ENCODE measurements at regions not wholly inside any gene's neighbourhood (a gene's known extent, or its start where the extent isn't known, plus 50 kb on each side); places are given as distances from the start of the nearest gene placed in this dataset.

GRCh38 chr20:63085151-63085861, 78.5 kb upstream of the BHLHE23 start:
- Histone ChIP-seq H3K9me3 (peaks cover 0 to 7% (median under 1%) of the 10 kb centered on the region in 4 donors), H3K27ac (replicated peaks in 1 of 4) (no peak overlapping the region), H3K36me3 (no peaks in the 10 kb centered on the region), H3K27me3 (peaks cover 0 to 97% (median 0%) of the 10 kb centered on the region in 4 donors), H3K4me3 (no peak overlapping the region), H3K4me1 (no peaks in the 10 kb centered on the region)
- DNase-seq (ENCODE audit: extremely low spot score) = no peak
- TF ChIP-seq EP300 (IDR thresholded peaks at IDR 0.05) (no peak), CTCF (IDR thresholded peaks at IDR 0.05) (no peak), POLR2AphosphoS5 (IDR thresholded peaks at IDR 0.05) (no peak), POLR2A (IDR thresholded peaks at IDR 0.05; ENCODE audit: low read depth) (no peak)
- whole genome bisulfite sequencing = 52% methylated on average over 29 of the region's 34 CpGs
- intact Hi-C loops (cut with DNase I) = no loop called here

GRCh38 chr20:63084563-63084927, 77.8 kb upstream of the BHLHE23 start:
- H3K27me3 ChIP-seq = peaks cover 0 to 97% (median 0%) of the 10 kb centered on the region in 4 donors
- WGBS = 60% methylated on average over 15 of the region's 15 CpGs
- no peak overlapping the region for H3K27ac ChIP-seq (replicated peaks in 1 of 4)
- DNase-seq (ENCODE audit: extremely low spot score) = no peak
- H3K36me3 ChIP-seq = no peaks in the 10 kb centered on the region
- H3K4me1 ChIP-seq = no peaks in the 10 kb centered on the region
- H3K9me3 ChIP-seq = peaks cover 0 to 15% (median 4%) of the 10 kb centered on the region in 4 donors
- H3K4me3 ChIP-seq = no peak overlapping the region
- no peak for TF ChIP-seq POLR2A (IDR thresholded peaks at IDR 0.05; ENCODE audit: low read depth)
- TF ChIP-seq EP300 (IDR thresholded peaks at IDR 0.05) = no peak
- TF ChIP-seq POLR2AphosphoS5 (IDR thresholded peaks at IDR 0.05) = no peak
- no peak for TF ChIP-seq CTCF (IDR thresholded peaks at IDR 0.05)
- intact Hi-C loops (cut with DNase I) = no loop called here

GRCh38 chr20:63083831-63084562, 77.2 kb upstream of the BHLHE23 start:
- TF ChIP-seq EP300 (IDR thresholded peaks at IDR 0.05) (no peak), CTCF (IDR thresholded peaks at IDR 0.05) (no peak)
- H3K36me3 ChIP-seq = no peaks in the 10 kb centered on the region
- no peak overlapping the region for H3K4me3 ChIP-seq
- H3K27me3 ChIP-seq = peaks cover 0 to 97% (median 0%) of the 10 kb centered on the region in 4 donors
- H3K27ac ChIP-seq (replicated peaks in 1 of 4) = no peak overlapping the region
- peaks cover 0 to 20% (median 7%) of the 10 kb centered on the region in 4 donors for H3K9me3 ChIP-seq
- WGBS = 60% methylated on average over 9 of the region's 34 CpGs
- H3K4me1 ChIP-seq = no peaks in the 10 kb centered on the region
- intact Hi-C loops (cut with DNase I) = no loop called here
- DNase-seq (ENCODE audit: extremely low spot score) = no peak

- no peaks in the 10 kb centered on the region for H3K36me3 ChIP-seq
Observed at GRCh38 chr20:63082939-63083735, 76.4 kb upstream of the BHLHE23 start.

More at GRCh38 chr20:63082939-63083735, 76.4 kb upstream of the BHLHE23 start:
- no peaks in the 10 kb centered on the region for H3K4me1 ChIP-seq
- 92% methylated on average over 9 of the region's 23 CpGs for WGBS
- DNase-seq (ENCODE audit: extremely low spot score) = no peak
- H3K27ac ChIP-seq (replicated peaks in 1 of 4) = no peak overlapping the region
- H3K9me3 ChIP-seq = peaks cover 0 to 29% (median 15%) of the 10 kb centered on the region in 4 donors
- intact Hi-C loops (cut with DNase I) = no loop called here
- H3K4me3 ChIP-seq = no peak overlapping the region
- no peak for TF ChIP-seq CTCF (IDR thresholded peaks at IDR 0.05)
- TF ChIP-seq POLR2A (IDR thresholded peaks at IDR 0.05; ENCODE audit: low read depth) = no peak
- TF ChIP-seq POLR2AphosphoS5 (IDR thresholded peaks at IDR 0.05) = no peak
- no peak for TF ChIP-seq EP300 (IDR thresholded peaks at IDR 0.05)
- peaks cover 0 to 90% (median 0%) of the 10 kb centered on the region in 4 donors for H3K27me3 ChIP-seq
